ENCODE measurements at regions not wholly inside any gene's neighbourhood (a gene's known extent, or its start where the extent isn't known, plus 50 kb on each side); places are given as distances from the start of the nearest gene placed in this dataset.

GRCh38 chr11:119823077-119823476, 94.1 kb upstream of the NECTIN1 start:
- TF ChIP-seq EZH2 (IDR thresholded peaks at IDR 0.05) (no peak), POLR2AphosphoS5 (IDR thresholded peaks at IDR 0.05; ENCODE audit: borderline replicate concordance, low read depth, low read length) (no peak)

Data from SK-N-MC (cell line).